Loucy (cell line): ENCODE measurements at regions not wholly inside any gene's neighbourhood (a gene's known extent, or its start where the extent isn't known, plus 50 kb on each side); places are given as distances from the start of the nearest gene placed in this dataset.

Source experiments
- H2AFZ ChIP-seq: fragments of 200-600 bp; sonication (generic); 2 replicates; pipeline ENCODE4 v1.6.0; 2016; ENCODE audit warnings: antibody characterized with exemption, mild to moderate bottlenecking, low read length, moderate library complexity
- H3F3A ChIP-seq: fragments of 200-600 bp; 2 replicates; pipeline ENCODE4 v1.6.0; 2016; ENCODE audit warnings: antibody characterized with exemption, low read depth, mild to moderate bottlenecking
- H3K27me3 ChIP-seq: fragments of 200-600 bp; sonication (generic); 2 replicates; pipeline ENCODE4 v1.6.1; 2014; ENCODE audit warnings: low read length, mild to moderate bottlenecking; ENCODE audit not compliant: insufficient read depth, poor library complexity, severe bottlenecking
- H3K36me3 ChIP-seq: fragments of 200-600 bp; sonication (generic); 2 replicates; pipeline ENCODE4 v1.6.1; 2016; ENCODE audit warnings: low read length; ENCODE audit not compliant: insufficient read depth
- H3K4me1 ChIP-seq: fragments of 200-600 bp; sonication (generic); 2 replicates; pipeline ENCODE4 v1.5.1; 2014; ENCODE audit warnings: low read length, mild to moderate bottlenecking; ENCODE audit not compliant: insufficient read depth, poor library complexity, severe bottlenecking
- H3K4me2 ChIP-seq: fragments of 200-600 bp; sonication (generic); 2 replicates; pipeline ENCODE4 v1.6.0; 2014; ENCODE audit warnings: antibody characterized with exemption, low read length, low read depth, mild to moderate bottlenecking; ENCODE audit not compliant: poor library complexity, severe bottlenecking
- H3K4me3 ChIP-seq: fragments of 200-600 bp; sonication (generic); 2 replicates; pipeline ENCODE4 v1.5.1; 2014; ENCODE audit warnings: low read length, mild to moderate bottlenecking, mixed read lengths; ENCODE audit not compliant: poor library complexity, severe bottlenecking
- H3K79me2 ChIP-seq: fragments of 200-600 bp; sonication (generic); 2 replicates; pipeline ENCODE4 v1.6.1; 2014; ENCODE audit warnings: low read length; ENCODE audit not compliant: insufficient read depth
- H3K9ac ChIP-seq: fragments of 200-600 bp; sonication (generic); 2 replicates; pipeline ENCODE4 v1.6.0; 2014; ENCODE audit warnings: mild to moderate bottlenecking, low read depth, low read length, moderate library complexity; ENCODE audit not compliant: poor library complexity, severe bottlenecking
- H3K9me2 ChIP-seq: fragments of 200-600 bp; sonication (generic); replicated peaks from 2 replicates; pipeline ENCODE4 v1.6.1; 2016; ENCODE audit warnings: low read depth, low read length, mixed read lengths
- H3K9me3 ChIP-seq: fragments of 200-600 bp; sonication (generic); 2 replicates; pipeline ENCODE4 v1.6.1; 2014; ENCODE audit warnings: mild to moderate bottlenecking, antibody characterized with exemption, low read length, low read depth; ENCODE audit not compliant: insufficient read depth
- H4K20me1 ChIP-seq: fragments of 200-600 bp; sonication (generic); 2 replicates; pipeline ENCODE4 v1.6.0; 2014; ENCODE audit warnings: antibody characterized with exemption, low read length, mild to moderate bottlenecking; ENCODE audit not compliant: insufficient read depth, poor library complexity, severe bottlenecking
- EZH2phosphoT487 ChIP-seq: fragments of 200-600 bp; IDR thresholded peaks from 2 replicates; pipeline ENCODE4 v1.6.1; 2018; ENCODE audit warnings: antibody characterized with exemption, mild to moderate bottlenecking, moderate library complexity, borderline replicate concordance
- TF ChIP-seq, protein P1 (sequence below): fragments of 200-600 bp; sonication (generic); conservative IDR thresholded peaks from 2 replicates; pipeline ENCODE4 v1.5.1; 2014; ENCODE audit warnings: mild to moderate bottlenecking, antibody characterized with exemption, low read length

DNA sequence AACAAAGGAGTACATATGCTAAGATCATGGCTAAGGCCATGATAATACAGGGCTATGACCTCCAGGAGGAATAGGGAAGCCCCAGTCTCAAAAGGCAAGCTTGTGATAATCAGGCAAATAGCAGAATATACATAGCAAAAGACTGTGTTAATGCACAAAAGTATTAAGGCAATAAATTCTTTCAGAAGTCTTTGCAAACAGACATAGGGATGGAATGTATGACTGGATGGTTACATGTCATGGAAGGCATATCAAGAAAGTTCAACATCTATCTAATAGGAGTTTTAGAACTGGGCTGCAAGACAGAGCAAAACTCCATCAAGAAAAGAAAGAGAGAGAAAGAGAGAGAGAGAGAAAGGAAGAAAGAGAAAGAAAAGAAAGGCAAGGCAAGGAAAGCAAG lies 264.5 kb upstream of the CDH6 start:
- Histone ChIP-seq H3K79me2 (no peaks in the 10 kb centered on the region), H3K27me3 (no peaks in the 10 kb centered on the region), H3K4me3 (no peak overlapping the region), H3K4me1 (no peaks in the 10 kb centered on the region), H3K9ac (no peak overlapping the region), H3K36me3 (no peaks in the 10 kb centered on the region), H3F3A (no peaks in the 10 kb centered on the region), H3K9me3 (no peaks in the 10 kb centered on the region), H4K20me1 (no peaks in the 10 kb centered on the region), H3K9me2 (no peaks in the 10 kb centered on the region), H2AFZ (no peak overlapping the region), H3K4me2 (no peak overlapping the region)
- TF ChIP-seq, protein P1, sequence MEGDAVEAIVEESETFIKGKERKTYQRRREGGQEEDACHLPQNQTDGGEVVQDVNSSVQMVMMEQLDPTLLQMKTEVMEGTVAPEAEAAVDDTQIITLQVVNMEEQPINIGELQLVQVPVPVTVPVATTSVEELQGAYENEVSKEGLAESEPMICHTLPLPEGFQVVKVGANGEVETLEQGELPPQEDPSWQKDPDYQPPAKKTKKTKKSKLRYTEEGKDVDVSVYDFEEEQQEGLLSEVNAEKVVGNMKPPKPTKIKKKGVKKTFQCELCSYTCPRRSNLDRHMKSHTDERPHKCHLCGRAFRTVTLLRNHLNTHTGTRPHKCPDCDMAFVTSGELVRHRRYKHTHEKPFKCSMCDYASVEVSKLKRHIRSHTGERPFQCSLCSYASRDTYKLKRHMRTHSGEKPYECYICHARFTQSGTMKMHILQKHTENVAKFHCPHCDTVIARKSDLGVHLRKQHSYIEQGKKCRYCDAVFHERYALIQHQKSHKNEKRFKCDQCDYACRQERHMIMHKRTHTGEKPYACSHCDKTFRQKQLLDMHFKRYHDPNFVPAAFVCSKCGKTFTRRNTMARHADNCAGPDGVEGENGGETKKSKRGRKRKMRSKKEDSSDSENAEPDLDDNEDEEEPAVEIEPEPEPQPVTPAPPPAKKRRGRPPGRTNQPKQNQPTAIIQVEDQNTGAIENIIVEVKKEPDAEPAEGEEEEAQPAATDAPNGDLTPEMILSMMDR, result no peak
- no peak for TF ChIP-seq EZH2phosphoT487

DNA sequence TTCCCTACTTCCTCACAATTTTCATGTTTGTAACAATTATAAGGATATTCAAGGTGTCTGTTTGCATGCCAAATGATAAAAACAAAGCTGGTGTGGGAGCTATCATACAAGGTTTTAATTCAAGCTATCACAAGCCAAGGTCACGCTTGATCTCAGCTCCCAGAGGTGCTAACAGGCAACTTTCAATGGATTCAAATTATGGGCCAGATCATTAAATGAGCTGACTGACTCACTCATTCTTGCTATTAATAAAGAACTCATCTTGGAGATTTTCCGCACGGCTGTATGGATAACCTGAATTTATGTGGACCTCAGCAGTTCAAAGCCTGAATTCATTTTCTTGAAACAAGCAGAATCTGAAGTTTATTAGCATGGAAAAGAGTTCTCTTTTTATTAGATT lies 267.3 kb upstream of the CDH6 start:
- Histone ChIP-seq H3K27me3 (no peaks in the 10 kb centered on the region), H3F3A (no peaks in the 10 kb centered on the region)
- TF ChIP-seq, protein P1, result no peak
- no peak for TF ChIP-seq EZH2phosphoT487

DNA sequence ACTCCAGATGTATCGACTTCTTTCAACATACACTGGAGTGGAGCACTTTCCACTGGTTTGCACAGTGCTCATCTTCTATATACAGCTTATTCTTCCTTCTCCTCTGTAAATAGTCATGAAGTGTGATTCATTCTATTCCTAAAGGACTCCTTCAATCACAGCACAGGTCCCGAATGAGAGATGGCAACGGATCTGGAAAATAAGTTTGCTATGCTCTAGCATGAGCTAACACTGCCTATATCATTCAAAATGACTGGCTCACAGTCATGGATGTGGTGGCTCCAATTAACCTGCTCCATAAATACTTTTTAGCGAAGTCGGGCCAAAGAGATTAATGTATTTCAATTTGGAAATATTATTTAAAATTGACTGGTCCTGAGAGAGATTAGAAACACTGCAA lies 272.1 kb upstream of the CDH6 start:
- TF ChIP-seq EZH2phosphoT487, result no peak
- TF ChIP-seq, protein P1, result no peak
- H3K27me3 ChIP-seq, result no peaks in the 10 kb centered on the region

More for the DNA sequence above, 267.3 kb upstream of the CDH6 start:
- Histone ChIP-seq H3K9ac (no peak overlapping the region), H3K9me2 (no peaks in the 10 kb centered on the region), H3K4me3 (no peak overlapping the region), H3K36me3 (no peaks in the 10 kb centered on the region), H4K20me1 (no peaks in the 10 kb centered on the region), H2AFZ (no peak overlapping the region), H3K4me2 (no peak overlapping the region), H3K9me3 (no peaks in the 10 kb centered on the region), H3K79me2 (no peaks in the 10 kb centered on the region), H3K4me1 (no peaks in the 10 kb centered on the region)

More for the DNA sequence above, 272.1 kb upstream of the CDH6 start:
- Histone ChIP-seq H3K4me2 (no peak overlapping the region), H2AFZ (no peak overlapping the region), H3K9ac (no peak overlapping the region), H3F3A (no peaks in the 10 kb centered on the region), H3K4me3 (no peak overlapping the region), H3K79me2 (no peaks in the 10 kb centered on the region), H3K9me2 (no peaks in the 10 kb centered on the region), H3K9me3 (no peaks in the 10 kb centered on the region), H3K36me3 (no peaks in the 10 kb centered on the region), H3K4me1 (no peaks in the 10 kb centered on the region), H4K20me1 (no peaks in the 10 kb centered on the region)
